Smooth muscle cell of the brain vasculature (primary cell): ENCODE measurements at regions not wholly inside any gene's neighbourhood (a gene's known extent, or its start where the extent isn't known, plus 50 kb on each side); places are given as distances from the start of the nearest gene placed in this dataset.

Experiments used
- DNase-seq: peaks from one replicate; pipeline ENCODE4 v3.0.0-alpha.2; 2012; ENCODE audit warnings: low read depth, low spot score

GRCh38 chr18:28858248-28858647 is 681.3 kb upstream of the CDH2 start:
- DNase-seq = no peak

DNA sequence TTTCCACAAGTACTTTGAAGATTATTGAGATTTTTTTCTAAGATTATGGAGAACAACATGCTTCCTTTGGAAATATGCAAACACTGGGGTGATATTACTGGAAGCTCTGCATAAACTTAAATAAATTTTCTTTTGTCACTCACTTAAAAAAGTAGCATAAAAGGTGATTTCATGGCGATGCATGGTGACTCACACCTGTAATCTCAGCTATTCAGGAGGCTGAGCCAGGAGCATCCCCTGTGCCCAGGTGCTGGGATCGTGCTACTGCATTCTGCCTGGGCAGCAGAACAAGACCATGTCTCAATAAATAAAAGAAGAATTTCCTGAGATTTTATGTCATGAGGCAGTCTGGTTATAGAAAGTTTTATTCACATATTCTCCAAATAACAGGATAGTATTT is 679.1 kb upstream of the CDH2 start:
- no peak for DNase-seq

GRCh38 chr18:28855524-28855923 is 678.6 kb upstream of the CDH2 start:
- no peak for DNase-seq

- DNase-seq = no peak
Measured at GRCh38 chr18:28854964-28855363, 678.0 kb upstream of the CDH2 start.

DNA sequence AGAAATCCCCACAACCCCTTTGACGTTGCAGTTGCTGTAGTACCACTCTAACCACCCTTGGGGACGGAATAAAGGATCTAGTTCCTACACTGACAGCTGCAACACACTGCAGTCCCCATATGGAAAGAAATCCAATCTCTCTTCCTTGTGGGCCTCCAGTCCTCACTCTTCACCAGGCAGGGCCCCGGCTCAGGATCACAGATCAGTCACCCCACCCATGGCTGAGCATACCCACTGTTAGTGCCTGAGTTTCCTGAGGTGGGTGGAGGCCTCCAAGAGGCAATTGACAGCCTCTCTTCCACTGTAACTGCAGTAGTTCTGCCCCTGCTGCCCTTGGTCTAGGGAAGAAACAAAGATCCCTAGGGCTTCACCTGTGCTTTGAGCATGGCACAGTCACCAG is 670.0 kb upstream of the CDH2 start:
- no peak for DNase-seq

- DNase-seq = no peak
Measured at GRCh38 chr18:28837100-28837499, 660.2 kb upstream of the CDH2 start.

GRCh38 chr18:28834889-28835288 is 658.0 kb upstream of the CDH2 start:
- peak; percentile 6 for DNase-seq

GRCh38 chr18:28831908-28832307 is 655.0 kb upstream of the CDH2 start:
- no peak for DNase-seq

- no peak for DNase-seq
Measured at GRCh38 chr18:28831476-28831875, 654.5 kb upstream of the CDH2 start.

- no peak for DNase-seq
Measured at GRCh38 chr18:28826107-28826506, 649.2 kb upstream of the CDH2 start.

DNA sequence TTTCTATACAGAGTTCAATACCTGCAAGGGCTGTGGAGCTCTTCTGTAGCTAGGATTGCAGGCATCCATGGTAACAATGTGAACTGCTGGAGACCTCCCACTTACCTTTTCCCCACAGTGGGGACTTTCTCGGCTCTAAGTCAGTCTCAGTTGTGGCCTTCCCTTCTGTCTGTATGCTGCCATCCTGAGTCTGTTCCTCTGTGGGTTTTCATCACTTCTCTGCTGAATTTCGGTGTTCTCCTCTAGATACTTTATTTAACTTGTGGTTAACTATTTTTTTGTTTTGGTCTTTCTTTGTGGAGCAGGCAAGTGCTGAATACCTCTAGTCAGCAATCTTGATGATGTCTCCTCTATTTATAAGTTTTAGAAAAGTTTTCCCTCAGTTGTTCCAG is 647.2 kb upstream of the CDH2 start:
- no peak for DNase-seq

- DNase-seq = no peak
Measured at GRCh38 chr18:28823506-28824182, 646.7 kb upstream of the CDH2 start.

- no peak for DNase-seq
Measured at GRCh38 chr18:28820353-28820752, 643.4 kb upstream of the CDH2 start.

DNA sequence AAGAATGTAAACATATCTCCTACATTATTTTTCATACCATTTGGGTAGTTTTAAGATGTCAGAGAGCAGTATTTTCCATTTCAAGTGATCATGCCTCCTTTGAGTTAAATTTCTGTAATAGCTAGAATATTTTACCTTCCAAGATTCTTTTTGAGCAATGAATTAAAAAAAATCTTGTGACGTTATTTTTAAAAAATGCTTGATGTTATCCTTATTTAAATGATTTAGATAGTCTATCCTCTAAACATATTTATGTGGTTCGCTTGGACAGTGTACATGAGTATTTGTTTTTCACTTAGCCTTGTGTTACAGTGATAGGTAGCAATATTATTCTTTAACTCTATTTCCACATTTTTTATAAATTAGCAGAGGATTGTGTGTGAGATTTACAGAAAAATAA is 639.2 kb upstream of the CDH2 start:
- no peak for DNase-seq

GRCh38 chr18:28814365-28814764 is 637.4 kb upstream of the CDH2 start:
- DNase-seq = no peak

GRCh38 chr18:28808373-28808772 is 631.4 kb upstream of the CDH2 start:
- DNase-seq = no peak

DNA sequence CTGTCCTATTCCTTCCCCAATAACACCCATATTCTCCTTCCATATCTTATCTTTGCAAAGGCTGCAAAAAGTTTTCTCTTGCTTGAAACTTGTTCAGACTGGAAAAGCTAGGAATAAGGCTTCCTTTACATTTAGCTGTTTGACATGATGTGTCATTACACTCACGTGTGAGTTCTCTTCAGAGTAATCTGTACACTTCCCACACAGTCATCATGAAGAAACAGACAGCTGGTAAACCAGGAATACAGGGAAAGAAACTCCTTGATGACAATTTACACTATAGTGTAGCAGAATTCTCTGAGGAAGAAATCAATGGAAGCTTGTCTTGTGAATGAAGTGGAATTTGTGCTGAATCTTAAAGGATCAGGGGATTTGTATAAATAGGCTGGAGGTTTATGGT is 628.6 kb upstream of the CDH2 start:
- no peak for DNase-seq

DNA sequence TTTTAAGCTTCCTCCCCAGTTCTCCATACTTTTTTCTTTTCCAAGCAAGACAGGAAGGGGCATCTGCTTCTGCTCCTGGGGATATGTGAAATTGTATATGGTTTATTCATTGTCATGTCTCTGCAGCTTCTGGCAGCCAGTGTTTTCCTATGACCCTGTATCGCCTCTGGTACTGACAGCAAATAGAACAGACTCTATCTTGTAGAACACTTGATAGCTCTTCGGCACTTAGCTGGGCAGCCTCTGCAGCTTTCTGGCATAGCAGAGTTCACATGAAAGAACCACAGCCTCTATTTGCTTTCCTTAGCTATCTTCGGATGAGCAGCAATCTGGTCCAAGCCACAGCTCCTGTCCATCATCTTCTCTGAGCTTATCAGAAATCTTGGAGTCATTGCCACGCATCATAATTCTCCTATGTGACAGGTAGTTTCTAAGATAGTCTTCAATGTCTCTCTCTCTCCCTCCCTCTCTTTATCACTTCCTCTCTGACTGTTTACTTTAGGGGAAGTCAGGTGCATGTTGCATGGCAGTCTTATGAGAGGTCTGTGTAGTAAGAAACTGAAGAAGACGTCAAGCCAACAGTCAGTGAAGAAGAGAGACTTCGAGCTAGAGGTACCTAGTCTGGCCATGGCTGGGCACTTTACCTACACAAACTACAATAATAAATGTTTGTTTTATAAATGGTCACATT is 627.7 kb upstream of the CDH2 start:
- DNase-seq = no peak

- DNase-seq = no peak
Measured at GRCh38 chr18:28802546-28802945, 625.6 kb upstream of the CDH2 start.

DNA sequence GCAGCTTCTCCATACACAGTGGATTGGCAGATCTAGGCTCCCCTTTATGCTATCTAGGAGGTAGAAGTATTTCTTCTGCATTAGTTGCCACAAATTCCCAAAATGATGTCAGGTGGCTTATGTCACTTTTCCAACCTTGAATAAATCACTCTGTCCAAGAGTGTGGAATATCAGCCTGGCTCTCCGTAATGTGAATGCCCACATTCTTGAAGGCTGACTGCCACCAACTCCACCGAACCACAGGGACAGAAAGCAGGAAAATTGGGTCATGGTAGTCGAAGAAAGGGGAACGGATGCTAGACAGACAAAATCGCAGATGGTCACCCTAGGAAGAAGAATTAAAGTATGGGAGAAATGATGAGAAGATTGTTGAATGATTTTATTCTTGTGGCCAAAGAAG is 624.9 kb upstream of the CDH2 start:
- DNase-seq = no peak

DNA sequence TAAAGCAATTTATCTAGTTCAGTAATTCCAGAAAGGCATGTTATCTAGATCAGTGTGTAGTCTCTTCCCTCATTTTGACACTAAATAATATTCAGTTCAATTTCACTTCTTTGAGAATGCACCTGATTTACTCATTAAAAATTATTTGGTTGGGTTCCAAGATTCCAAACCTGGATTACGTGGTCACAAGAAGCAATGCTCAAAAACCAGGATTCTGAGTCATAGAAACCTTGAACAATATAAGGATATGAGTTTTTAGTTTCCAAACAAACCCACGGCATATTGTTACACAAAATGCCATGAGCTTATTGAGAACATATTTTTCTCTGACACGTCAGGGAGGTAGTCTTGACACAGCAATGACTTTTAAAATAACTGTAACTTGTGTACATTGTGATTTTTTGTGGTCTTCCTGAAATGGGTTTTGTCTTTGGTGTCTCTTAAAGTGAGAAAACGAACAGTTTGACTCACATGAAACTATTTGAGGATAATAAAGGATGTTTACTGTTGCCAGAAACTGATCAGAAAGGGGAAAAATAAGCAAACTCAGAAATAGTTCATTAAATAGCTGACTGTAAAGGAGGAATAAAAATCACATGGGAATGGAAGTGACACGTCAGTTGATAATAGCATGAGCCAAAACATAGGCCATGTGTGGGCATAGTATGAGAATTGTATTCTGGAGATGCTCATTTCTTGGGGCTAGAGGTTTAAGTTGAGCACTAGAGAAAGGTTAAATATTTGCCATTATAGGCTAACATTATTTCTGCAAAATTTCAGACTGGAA is 617.7 kb upstream of the CDH2 start:
- DNase-seq = no peak

DNA sequence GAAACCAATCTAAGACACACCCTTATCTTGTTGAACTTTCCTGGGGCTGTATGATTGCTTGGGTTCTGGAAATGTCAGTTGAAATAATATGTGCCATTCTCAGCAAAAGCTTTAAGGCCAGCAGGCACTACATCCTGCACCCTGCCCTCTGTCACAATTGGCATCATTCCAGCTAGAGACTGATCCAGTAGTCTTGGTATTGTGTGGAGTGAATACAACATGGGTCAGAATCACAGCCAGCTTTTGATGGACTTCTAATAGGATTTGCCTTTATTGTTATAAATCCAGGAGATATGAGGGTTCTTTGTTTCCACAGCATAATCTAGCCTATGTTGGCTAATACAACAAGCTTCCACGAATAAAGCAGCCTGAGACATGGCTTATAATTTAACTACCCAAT is 617.0 kb upstream of the CDH2 start:
- DNase-seq = no peak
